HFF-Myc (cell line): ENCODE measurements at regions not wholly inside any gene's neighbourhood (a gene's known extent, or its start where the extent isn't known, plus 50 kb on each side); places are given as distances from the start of the nearest gene placed in this dataset.

Source experiments
- DNase-seq: peaks from one replicate; pipeline ENCODE4 v3.0.0-alpha.2; 2011; ENCODE audit warnings: low read depth; ENCODE audit errors: extremely low read depth
- H3K4me3 ChIP-seq: replicated peaks from 2 replicates; pipeline ENCODE4 v1.5.1; 2011; ENCODE audit warnings: low read depth, mild to moderate bottlenecking, control low read depth, low read length
- TF ChIP-seq, protein P1 (sequence below): IDR thresholded peaks from 2 replicates; pipeline ENCODE4 v1.5.1; 2012; ENCODE audit warnings: mild to moderate bottlenecking, low read depth, low read length, control low read depth; ENCODE audit errors: missing control alignments

DNA sequence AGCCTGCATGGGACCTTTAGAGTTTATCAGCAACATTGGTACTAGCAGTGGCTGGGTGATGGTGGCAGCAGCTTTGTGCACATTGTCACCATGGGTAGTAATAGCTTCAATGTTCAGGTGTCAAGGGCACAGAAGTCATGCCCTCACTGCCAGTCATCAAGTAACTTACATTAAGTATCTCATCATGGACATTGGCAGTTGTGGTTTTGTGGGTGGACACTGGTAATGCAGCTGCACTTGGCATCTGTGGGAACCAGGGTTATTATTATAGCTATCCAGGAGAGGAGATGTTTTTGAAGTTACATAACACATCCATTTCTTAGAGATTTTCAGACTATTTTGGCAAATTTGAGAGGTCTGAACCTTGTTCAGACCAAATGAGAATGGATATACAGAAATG, 243.2 kb upstream of the NOCT start:
- no peak for DNase-seq
- H3K4me3 ChIP-seq, result no peak overlapping the region
- TF ChIP-seq, protein P1, sequence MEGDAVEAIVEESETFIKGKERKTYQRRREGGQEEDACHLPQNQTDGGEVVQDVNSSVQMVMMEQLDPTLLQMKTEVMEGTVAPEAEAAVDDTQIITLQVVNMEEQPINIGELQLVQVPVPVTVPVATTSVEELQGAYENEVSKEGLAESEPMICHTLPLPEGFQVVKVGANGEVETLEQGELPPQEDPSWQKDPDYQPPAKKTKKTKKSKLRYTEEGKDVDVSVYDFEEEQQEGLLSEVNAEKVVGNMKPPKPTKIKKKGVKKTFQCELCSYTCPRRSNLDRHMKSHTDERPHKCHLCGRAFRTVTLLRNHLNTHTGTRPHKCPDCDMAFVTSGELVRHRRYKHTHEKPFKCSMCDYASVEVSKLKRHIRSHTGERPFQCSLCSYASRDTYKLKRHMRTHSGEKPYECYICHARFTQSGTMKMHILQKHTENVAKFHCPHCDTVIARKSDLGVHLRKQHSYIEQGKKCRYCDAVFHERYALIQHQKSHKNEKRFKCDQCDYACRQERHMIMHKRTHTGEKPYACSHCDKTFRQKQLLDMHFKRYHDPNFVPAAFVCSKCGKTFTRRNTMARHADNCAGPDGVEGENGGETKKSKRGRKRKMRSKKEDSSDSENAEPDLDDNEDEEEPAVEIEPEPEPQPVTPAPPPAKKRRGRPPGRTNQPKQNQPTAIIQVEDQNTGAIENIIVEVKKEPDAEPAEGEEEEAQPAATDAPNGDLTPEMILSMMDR, result no peak

DNA sequence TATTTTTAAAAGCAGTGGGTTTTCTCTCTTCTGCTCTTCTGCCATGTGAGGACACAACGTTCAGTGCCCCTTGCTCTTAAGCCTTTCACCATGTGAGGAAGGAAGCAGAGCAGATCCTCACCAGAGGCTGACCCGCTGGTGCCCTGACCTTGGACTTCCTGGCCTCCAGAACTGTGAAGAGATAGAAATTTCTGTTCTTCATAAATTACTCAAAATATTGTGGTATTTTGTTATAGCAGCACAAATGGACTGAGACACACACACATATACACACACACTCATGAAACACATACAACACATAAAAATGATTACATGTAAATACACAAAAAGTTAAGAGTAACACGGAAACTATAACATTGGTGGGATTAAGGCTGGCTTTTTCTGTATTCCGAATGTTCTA, 244.8 kb upstream of the NOCT start:
- no peak for DNase-seq
- TF ChIP-seq, protein P1, result no peak
- no peak overlapping the region for H3K4me3 ChIP-seq

GRCh38 chr4:138766332-138766731, 249.2 kb upstream of the NOCT start:
- H3K4me3 ChIP-seq, result no peak overlapping the region

GRCh38 chr4:138765442-138765841, 250.1 kb upstream of the NOCT start:
- no peak for DNase-seq
- no peak overlapping the region for H3K4me3 ChIP-seq
- TF ChIP-seq, protein P1, result no peak

More at GRCh38 chr4:138766332-138766731, 249.2 kb upstream of the NOCT start:
- no peak for DNase-seq
- TF ChIP-seq, protein P1, result no peak

GRCh38 chr4:138761638-138762220, 253.9 kb upstream of the NOCT start:
- TF ChIP-seq, protein P1, result no peak
- DNase-seq, result peak; percentile 43
- H3K4me3 ChIP-seq, result no peak overlapping the region

GRCh38 chr4:138759554-138759902, 256.1 kb upstream of the NOCT start:
- no peak for DNase-seq
- H3K4me3 ChIP-seq, result no peak overlapping the region
- TF ChIP-seq, protein P1, result no peak
